Testis (tissue), 2 donors: ENCODE measurements at regions not wholly inside any gene's neighbourhood (a gene's known extent, or its start where the extent isn't known, plus 50 kb on each side); places are given as distances from the start of the nearest gene placed in this dataset.

Experiments
- POLR2A ChIP-seq: fragments of 450-650 bp; IDR thresholded peaks from one replicate; pipeline ENCODE4 v1.6.1; 2017; ENCODE audit warnings: antibody characterized with exemption, mild to moderate bottlenecking, moderate library complexity
- TF ChIP-seq, protein P1 (sequence below), 3 experiments: fragments of 450-650 bp in 2 of 3; fragments of 200-600 bp in 1 of 3; sonication (generic) in 1 of 3; IDR thresholded peaks; one replicate each; pipeline ENCODE4 v1.5.1; 2016 to 2019; ENCODE audit warnings: antibody characterized with exemption in 3 of 3, mild to moderate bottlenecking in 2 of 3, moderate library complexity in 1 of 3

DNA sequence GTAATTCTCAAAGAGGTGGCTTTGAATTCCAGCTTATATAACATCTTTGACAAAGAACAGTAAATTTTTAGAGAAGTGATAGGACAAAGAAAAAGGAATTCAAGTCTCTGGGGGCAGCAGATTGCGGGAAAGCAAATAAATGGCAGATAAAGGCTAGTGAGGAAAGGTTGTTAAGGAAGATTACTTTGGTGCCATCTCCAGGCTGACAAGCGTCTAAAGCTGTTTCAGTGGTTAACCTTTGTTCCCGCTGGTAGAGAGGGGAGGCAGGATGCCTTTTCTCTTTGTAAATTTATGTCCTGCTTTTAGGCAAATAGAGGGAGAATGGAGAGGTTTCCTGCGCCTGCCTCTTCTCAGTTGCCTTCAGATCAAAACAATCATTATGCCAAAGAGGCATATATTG, 431.2 kb upstream of the CHST9 start:
- TF ChIP-seq, protein P1, sequence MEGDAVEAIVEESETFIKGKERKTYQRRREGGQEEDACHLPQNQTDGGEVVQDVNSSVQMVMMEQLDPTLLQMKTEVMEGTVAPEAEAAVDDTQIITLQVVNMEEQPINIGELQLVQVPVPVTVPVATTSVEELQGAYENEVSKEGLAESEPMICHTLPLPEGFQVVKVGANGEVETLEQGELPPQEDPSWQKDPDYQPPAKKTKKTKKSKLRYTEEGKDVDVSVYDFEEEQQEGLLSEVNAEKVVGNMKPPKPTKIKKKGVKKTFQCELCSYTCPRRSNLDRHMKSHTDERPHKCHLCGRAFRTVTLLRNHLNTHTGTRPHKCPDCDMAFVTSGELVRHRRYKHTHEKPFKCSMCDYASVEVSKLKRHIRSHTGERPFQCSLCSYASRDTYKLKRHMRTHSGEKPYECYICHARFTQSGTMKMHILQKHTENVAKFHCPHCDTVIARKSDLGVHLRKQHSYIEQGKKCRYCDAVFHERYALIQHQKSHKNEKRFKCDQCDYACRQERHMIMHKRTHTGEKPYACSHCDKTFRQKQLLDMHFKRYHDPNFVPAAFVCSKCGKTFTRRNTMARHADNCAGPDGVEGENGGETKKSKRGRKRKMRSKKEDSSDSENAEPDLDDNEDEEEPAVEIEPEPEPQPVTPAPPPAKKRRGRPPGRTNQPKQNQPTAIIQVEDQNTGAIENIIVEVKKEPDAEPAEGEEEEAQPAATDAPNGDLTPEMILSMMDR (IDR thresholded peaks at IDR 0.05), result no peak
- TF ChIP-seq POLR2A, result no peak
